GM12878 (cell line): ENCODE measurements at regions not wholly inside any gene's neighbourhood (a gene's known extent, or its start where the extent isn't known, plus 50 kb on each side); places are given as distances from the start of the nearest gene placed in this dataset.

Source experiments
- CBFB ChIP-seq: IDR thresholded peaks from 2 replicates; pipeline ENCODE4 v1.6.1; 2016; ENCODE audit warnings: antibody characterized with exemption, low read depth
- IRF4 ChIP-seq: IDR thresholded peaks from 2 replicates; pipeline ENCODE4 v1.6.1; 2011; ENCODE audit warnings: low read depth, low read length
- KDM1A ChIP-seq: fragments of 200-600 bp; sonication (generic); IDR thresholded peaks from 2 replicates; pipeline ENCODE4 v1.6.1; 2016; ENCODE audit warnings: borderline replicate concordance
- POLR2A ChIP-seq: IDR thresholded peaks from 2 replicates; pipeline ENCODE4 v1.6.1; 2011; ENCODE audit warnings: low read depth, mild to moderate bottlenecking, low read length
- POLR2AphosphoS5 ChIP-seq: IDR thresholded peaks from 2 replicates; pipeline ENCODE4 v1.6.1; 2011; ENCODE audit warnings: mild to moderate bottlenecking, low read length, inconsistent platforms
- SREBF1 ChIP-seq: IDR thresholded peaks from 2 replicates; pipeline ENCODE4 v1.6.1; 2012; ENCODE audit warnings: mild to moderate bottlenecking, low read length
- YY1 ChIP-seq: IDR thresholded peaks from 2 replicates; pipeline ENCODE4 v1.6.1; 2011; ENCODE audit warnings: low read depth, mild to moderate bottlenecking, low read length
- ZNF274 ChIP-seq: IDR thresholded peaks from one replicate; pipeline ENCODE4 v1.8.0; 2011; ENCODE audit not compliant: insufficient read length, insufficient read depth
- TF ChIP-seq, protein P1 (sequence below), 3 experiments: IDR thresholded peaks in 2 of 3; conservative IDR thresholded peaks in 1 of 3; 2 replicates each; pipeline ENCODE4 v1.5.1; 2011; ENCODE audit warnings: low read depth in 3 of 3, low read length in 3 of 3, mild to moderate bottlenecking in 3 of 3, control low read depth in 2 of 3, moderate library complexity in 2 of 3, inconsistent platforms in 1 of 3, mixed read lengths in 1 of 3; ENCODE audit not compliant: control insufficient read depth in 2 of 3, insufficient read depth in 1 of 3; ENCODE audit errors: extremely low read depth in 1 of 3

DNA sequence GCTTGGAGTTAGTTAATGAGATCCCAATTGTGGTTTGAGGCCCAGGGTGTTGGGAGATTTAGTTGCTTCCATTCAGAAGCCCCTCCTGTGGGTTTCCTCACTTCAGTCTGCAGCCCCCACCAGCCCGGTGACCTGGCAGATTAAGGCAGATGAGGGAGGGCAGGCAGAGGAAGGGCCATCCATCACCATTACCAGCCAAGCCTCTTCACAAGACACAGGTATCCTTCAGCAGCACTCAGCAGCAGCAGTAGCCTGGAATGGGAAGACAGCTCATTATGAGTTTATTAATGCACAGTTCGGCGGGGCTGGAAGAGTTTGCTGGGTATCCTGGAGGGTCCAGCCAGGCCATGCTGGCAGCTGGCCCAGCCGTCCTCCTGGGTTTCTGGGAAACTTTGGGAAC lies 90.0 kb upstream of the GPRC5B start:
- TF ChIP-seq ZNF274 (no peak), POLR2AphosphoS5 (no peak), POLR2A (no peak), KDM1A (no peak), YY1 (no peak), CBFB (no peak), IRF4 (no peak), SREBF1 (no peak)
- TF ChIP-seq, protein P1, sequence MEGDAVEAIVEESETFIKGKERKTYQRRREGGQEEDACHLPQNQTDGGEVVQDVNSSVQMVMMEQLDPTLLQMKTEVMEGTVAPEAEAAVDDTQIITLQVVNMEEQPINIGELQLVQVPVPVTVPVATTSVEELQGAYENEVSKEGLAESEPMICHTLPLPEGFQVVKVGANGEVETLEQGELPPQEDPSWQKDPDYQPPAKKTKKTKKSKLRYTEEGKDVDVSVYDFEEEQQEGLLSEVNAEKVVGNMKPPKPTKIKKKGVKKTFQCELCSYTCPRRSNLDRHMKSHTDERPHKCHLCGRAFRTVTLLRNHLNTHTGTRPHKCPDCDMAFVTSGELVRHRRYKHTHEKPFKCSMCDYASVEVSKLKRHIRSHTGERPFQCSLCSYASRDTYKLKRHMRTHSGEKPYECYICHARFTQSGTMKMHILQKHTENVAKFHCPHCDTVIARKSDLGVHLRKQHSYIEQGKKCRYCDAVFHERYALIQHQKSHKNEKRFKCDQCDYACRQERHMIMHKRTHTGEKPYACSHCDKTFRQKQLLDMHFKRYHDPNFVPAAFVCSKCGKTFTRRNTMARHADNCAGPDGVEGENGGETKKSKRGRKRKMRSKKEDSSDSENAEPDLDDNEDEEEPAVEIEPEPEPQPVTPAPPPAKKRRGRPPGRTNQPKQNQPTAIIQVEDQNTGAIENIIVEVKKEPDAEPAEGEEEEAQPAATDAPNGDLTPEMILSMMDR (IDR thresholded peaks at IDR 0.05 in 2 of 3, conservative IDR thresholded peaks at IDR 0.05 in 1 of 3; ENCODE audit: control insufficient read depth in 2 of 3, extremely low read depth in 1 of 3, insufficient read depth in 1 of 3, low read depth in 3 of 3, low read length in 3 of 3): no peak
